Left ventricle myocardium inferior (tissue), 1 donor: ENCODE measurements at regions not wholly inside any gene's neighbourhood (a gene's known extent, or its start where the extent isn't known, plus 50 kb on each side); places are given as distances from the start of the nearest gene placed in this dataset.

Experiments used
- DNase-seq: peaks from one replicate; pipeline ENCODE4 v3.0.0-alpha.2; 2020
- H3K27ac ChIP-seq: fragments of 200-600 bp; replicated peaks from 2 replicates; pipeline ENCODE4 v1.8.0; 2021
- H3K27me3 ChIP-seq: fragments of 200-600 bp; 2 replicates; pipeline ENCODE4 v1.8.0; 2021; ENCODE audit warnings: low read depth
- H3K36me3 ChIP-seq: fragments of 200-600 bp; 2 replicates; pipeline ENCODE4 v1.8.0; 2021
- H3K4me1 ChIP-seq: fragments of 200-600 bp; 2 replicates; pipeline ENCODE4 v1.8.0; 2021
- H3K4me3 ChIP-seq: fragments of 200-600 bp; 2 replicates; pipeline ENCODE4 v1.8.0; 2021; ENCODE audit warnings: mild to moderate bottlenecking, moderate library complexity
- H3K9me3 ChIP-seq: fragments of 200-600 bp; replicated peaks from 2 replicates; pipeline ENCODE4 v1.8.0; 2021
- intact Hi-C: fragments of 100-400 bp; cut with micrococcal nuclease; formaldehyde crosslinking; loops from one replicate; pipeline ENCODE4 v1.11.0; 2022
- TF ChIP-seq, protein P1 (sequence below): fragments of 200-600 bp; IDR thresholded peaks from 2 replicates; pipeline ENCODE4 v1.8.0; 2021; ENCODE audit warnings: antibody characterized with exemption, mild to moderate bottlenecking, borderline replicate concordance
- donor health status: DM: no; HTN: yes; CAD: no; lungs with severe emphysema.

DNA sequence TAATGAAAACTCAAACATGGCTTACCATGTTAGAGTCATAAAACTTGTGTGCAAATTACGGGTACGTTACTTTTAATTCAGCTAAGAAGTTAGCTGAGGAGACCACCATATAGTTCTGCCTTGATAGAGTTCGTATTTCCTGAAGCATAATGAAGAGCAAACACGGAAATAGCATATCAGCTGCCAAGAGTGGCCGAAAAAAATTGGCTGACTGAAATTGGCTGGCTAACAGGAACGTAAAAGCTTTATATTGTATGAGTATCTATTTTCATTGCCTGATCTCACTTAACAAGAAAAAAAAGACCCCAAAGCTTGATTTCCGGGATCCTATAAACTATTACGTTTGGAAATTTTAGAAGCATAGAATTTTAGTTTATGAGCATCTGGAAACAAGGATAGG, 1222.9 kb downstream of the ZPLD1 start:
- H3K27ac ChIP-seq, result no peak overlapping the region
- intact Hi-C loops, result no loop called here
- no peaks in the 10 kb centered on the region for H3K36me3 ChIP-seq
- H3K4me3 ChIP-seq, result no peak overlapping the region
- DNase-seq, result no peak
- H3K9me3 ChIP-seq, result no peaks in the 10 kb centered on the region
- TF ChIP-seq, protein P1, sequence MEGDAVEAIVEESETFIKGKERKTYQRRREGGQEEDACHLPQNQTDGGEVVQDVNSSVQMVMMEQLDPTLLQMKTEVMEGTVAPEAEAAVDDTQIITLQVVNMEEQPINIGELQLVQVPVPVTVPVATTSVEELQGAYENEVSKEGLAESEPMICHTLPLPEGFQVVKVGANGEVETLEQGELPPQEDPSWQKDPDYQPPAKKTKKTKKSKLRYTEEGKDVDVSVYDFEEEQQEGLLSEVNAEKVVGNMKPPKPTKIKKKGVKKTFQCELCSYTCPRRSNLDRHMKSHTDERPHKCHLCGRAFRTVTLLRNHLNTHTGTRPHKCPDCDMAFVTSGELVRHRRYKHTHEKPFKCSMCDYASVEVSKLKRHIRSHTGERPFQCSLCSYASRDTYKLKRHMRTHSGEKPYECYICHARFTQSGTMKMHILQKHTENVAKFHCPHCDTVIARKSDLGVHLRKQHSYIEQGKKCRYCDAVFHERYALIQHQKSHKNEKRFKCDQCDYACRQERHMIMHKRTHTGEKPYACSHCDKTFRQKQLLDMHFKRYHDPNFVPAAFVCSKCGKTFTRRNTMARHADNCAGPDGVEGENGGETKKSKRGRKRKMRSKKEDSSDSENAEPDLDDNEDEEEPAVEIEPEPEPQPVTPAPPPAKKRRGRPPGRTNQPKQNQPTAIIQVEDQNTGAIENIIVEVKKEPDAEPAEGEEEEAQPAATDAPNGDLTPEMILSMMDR, result no peak
- H3K27me3 ChIP-seq, result no peaks in the 10 kb centered on the region
- no peaks in the 10 kb centered on the region for H3K4me1 ChIP-seq

DNA sequence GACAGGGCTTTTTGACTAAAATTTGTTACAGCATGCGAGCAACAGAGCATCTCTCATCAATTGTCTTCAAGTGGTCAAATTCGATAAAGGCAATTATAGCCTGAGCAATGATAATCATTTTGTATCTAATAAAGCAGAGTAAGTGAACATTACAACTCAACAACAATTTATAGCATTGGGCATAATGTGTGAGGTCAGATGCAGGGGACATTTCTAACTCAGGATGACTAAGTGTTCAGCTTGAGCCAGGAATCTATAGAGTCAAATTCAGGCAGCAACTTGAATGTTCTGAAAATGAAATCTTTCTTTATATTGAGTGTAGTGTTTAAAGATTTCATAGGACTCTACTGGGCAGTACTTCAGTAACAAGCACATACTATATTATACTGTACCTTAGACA, 1226.0 kb downstream of the ZPLD1 start:
- Histone ChIP-seq H3K4me3 (no peak overlapping the region), H3K36me3 (no peaks in the 10 kb centered on the region), H3K9me3 (no peaks in the 10 kb centered on the region), H3K4me1 (no peaks in the 10 kb centered on the region), H3K27ac (no peak overlapping the region), H3K27me3 (no peaks in the 10 kb centered on the region)
- DNase-seq, result no peak
- intact Hi-C loops, result no loop called here
- TF ChIP-seq, protein P1, result no peak

DNA sequence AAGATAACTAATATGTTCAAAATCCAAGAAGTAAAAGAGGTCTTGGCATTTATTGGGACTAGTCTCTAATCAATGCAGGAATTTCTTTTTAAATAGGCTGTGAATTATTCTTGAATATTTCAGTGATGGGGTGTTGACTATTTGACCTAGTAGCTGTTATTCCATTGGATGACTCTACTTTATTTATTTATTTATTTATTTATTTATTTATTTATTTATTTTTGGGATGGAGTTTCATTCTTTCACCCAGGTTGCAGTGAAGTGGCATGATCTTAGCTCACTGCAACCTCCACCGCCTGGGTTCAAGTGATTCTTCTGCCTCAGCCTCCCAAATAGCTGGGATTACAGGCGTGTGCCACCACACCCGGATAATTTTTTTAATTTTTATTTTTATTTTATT, 1227.8 kb downstream of the ZPLD1 start:
- Histone ChIP-seq H3K27ac (no peak overlapping the region), H3K36me3 (no peaks in the 10 kb centered on the region), H3K9me3 (no peaks in the 10 kb centered on the region), H3K27me3 (no peaks in the 10 kb centered on the region), H3K4me1 (no peaks in the 10 kb centered on the region), H3K4me3 (no peak overlapping the region)
- TF ChIP-seq, protein P1, result no peak
- DNase-seq, result no peak
- intact Hi-C loops, result no loop called here

DNA sequence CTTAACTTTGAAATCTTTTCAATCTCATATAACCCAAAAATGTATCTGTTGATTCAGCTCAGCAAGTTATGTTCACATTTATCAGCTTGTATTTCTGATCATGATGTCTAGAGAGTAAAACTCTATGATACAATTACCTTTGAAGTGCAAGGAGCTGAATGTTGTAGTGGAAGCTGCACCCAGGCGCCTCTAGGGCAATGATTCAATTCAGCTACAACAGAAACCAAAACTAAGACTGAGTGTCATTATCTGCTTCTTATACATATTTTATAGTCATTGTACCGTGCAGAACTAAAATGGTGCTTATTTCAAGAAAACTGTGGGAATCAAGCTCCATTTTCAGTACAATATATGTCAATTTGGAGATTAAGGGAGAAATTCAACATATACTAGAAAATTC, 1237.5 kb downstream of the ZPLD1 start:
- H3K4me3 ChIP-seq, result no peak overlapping the region
- TF ChIP-seq, protein P1, result no peak
- no peaks in the 10 kb centered on the region for H3K36me3 ChIP-seq
- no peaks in the 10 kb centered on the region for H3K27me3 ChIP-seq
- no peak overlapping the region for H3K27ac ChIP-seq
- intact Hi-C loops, result no loop called here
- H3K4me1 ChIP-seq, result no peaks in the 10 kb centered on the region
- H3K9me3 ChIP-seq, result no peaks in the 10 kb centered on the region
- no peak for DNase-seq

DNA sequence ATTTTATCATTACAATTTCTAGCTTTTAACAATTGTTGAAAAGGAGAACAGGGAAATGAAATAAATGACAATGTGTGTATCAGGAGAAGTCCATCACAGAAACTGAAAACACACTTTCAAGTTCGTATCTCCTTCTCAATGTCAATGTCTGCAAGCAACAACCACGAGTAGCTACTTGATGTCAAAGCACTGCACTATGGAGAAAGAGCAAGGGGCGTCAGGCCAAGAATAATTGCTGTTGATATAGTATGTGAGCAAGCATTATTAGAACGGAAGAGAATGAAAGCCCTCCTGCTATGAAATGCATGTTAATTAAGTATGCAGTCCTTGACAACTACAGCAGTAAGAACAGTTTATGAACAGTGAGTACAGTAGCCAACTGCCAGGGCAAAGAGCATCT, 1250.1 kb downstream of the ZPLD1 start:
- Histone ChIP-seq H3K27ac (no peak overlapping the region), H3K4me3 (no peak overlapping the region), H3K4me1 (no peaks in the 10 kb centered on the region), H3K27me3 (no peaks in the 10 kb centered on the region), H3K9me3 (peaks cover 7% of the 10 kb centered on the region), H3K36me3 (no peaks in the 10 kb centered on the region)
- no peak for DNase-seq
- intact Hi-C loops, result no loop called here
- TF ChIP-seq, protein P1, result no peak

DNA sequence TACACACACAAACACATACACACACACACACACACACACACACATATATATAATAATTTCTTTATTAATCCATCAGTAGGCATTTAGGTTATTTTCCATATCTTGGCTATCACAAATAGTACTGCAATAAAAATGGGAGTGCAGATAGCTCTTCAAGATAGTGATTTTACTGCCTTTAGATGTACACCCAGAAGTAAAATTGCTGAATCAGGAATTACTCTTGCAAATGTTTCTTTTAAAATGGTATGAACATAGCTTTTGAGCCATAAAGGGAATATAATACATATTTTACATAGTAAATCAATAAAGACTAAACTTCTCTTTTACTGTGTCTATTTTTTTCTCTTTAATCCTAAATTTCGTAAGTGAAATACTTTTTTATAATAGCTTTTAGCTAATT, 1251.1 kb downstream of the ZPLD1 start:
- peaks cover 11% of the 10 kb centered on the region for H3K9me3 ChIP-seq
- DNase-seq, result no peak
- no peak overlapping the region for H3K4me3 ChIP-seq
- H3K27ac ChIP-seq, result no peak overlapping the region
- TF ChIP-seq, protein P1, result no peak
- H3K4me1 ChIP-seq, result no peaks in the 10 kb centered on the region
- intact Hi-C loops, result no loop called here
- H3K27me3 ChIP-seq, result no peaks in the 10 kb centered on the region
- H3K36me3 ChIP-seq, result no peaks in the 10 kb centered on the region
